Motor neuron (in vitro differentiated cells): ENCODE measurements at regions not wholly inside any gene's neighbourhood (a gene's known extent, or its start where the extent isn't known, plus 50 kb on each side); places are given as distances from the start of the nearest gene placed in this dataset.
"Not testable (repeated sequence)": the region's sequence is repeated elsewhere in the genome, so short reads cannot be mapped to it uniquely, and the experiment has no call there.

Experiments used
- ATAC-seq, 8 experiments: fragments of 200-7000 bp; cut with Tn5 transposase; replicated peaks in 6 of 8; 2 replicates each; pipeline ENCODE4 v1.8.0; 2021; ENCODE audit warnings: mild to moderate bottlenecking in 8 of 8, moderate library complexity in 8 of 8
- H3K27ac ChIP-seq, 2 donors: fragments of 250-450 bp; sonication (Bioruptor Pico); 2 replicates each; pipeline ENCODE4 v1.9.0; 2021; ENCODE audit warnings: antibody characterized with exemption in 2 of 2, mild to moderate bottlenecking in 2 of 2, moderate library complexity in 1 of 2
- H3K4me1 ChIP-seq, 2 donors: fragments of 250-450 bp; sonication (Bioruptor Pico); replicated peaks in 1 of 2; 2 replicates each; pipeline ENCODE4 v1.6.1; 2021; ENCODE audit warnings: antibody characterized with exemption in 2 of 2, mild to moderate bottlenecking in 2 of 2, moderate library complexity in 1 of 2
- H3K4me3 ChIP-seq, 5 donors: fragments of 250-450 bp; sonication (Bioruptor Pico); 2 replicates each; pipeline ENCODE4 v1.9.0; 2021; ENCODE audit warnings: antibody characterized with exemption in 5 of 5, mild to moderate bottlenecking in 5 of 5, moderate library complexity in 4 of 5
- WGBS, 10 experiments: fragments of 450-650 bp; shearing (Covaris generic); methylation state at CpG; one replicate each; pipeline ENCODE4 v1.0.0; 2022; 5-methylcytosine and 5-hydroxymethylcytosine counted together
- in situ Hi-C, 9 experiments: fragments of 400-800 bp; cut with MboI; loops; one replicate each; pipeline ENCODE4 v1.15.0; 2021; ENCODE audit warnings: low sequenced_read_pairs in 9 of 9, low pct_unique_long_range_greater_than_20kb in 2 of 9; ENCODE audit not compliant: unreplicated experiment in 9 of 9

DNA sequence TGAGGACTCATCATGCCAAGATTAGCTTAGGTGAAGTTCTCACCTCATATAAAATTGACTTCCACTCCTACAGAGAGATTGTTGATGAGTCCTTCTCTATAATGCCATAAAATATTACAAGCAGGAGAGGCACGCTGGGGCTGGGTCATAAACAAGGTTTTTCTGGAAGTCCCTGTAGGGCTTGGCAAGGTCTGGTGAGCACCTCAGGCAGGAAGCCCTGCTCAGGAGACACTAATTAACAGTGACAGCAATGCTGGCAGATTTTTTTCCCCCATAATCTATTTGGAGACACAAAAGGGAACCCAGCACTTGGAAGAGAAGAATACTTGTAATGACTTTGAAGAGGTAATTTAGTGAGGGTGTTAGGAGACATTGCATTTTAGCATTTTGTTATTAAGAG is 118.7 kb downstream of the DIRAS2 start:
- ATAC-seq: peak in 1 of 8 experiments; percentile 32
- in situ Hi-C loops: no loop called here
- Histone ChIP-seq H3K27ac (no peak overlapping the region), H3K4me1 (peaks cover 0 to 2% of the 10 kb centered on the region in 2 donors), H3K4me3 (no peak overlapping the region)
- WGBS, 10 experiments: 0 to 100% (median 30%) methylated on average over 1 of the region's 1 CpG; no CpG with 5 or more reads in 2 of the 10 experiments

DNA sequence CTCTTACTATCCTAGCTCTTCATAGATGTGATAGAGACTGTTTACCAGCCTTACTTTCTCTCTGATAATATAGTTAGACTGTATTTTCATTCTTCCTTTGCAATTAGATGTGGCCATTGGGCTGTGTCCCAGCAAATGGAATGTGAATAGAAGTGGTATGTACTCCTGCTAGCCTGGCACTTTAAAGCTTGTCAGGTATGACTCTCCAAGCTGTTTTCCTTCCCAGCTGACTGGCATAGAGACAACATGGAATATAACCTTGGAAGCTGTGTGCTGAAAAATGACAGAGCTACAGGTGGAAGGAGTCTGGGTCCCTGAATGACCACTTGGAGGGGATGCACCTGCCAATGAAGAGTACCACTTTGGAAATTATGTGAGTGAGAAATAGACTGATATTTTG is 116.2 kb downstream of the DIRAS2 start:
- ATAC-seq: no peak
- Histone ChIP-seq H3K4me3 (no peak overlapping the region), H3K4me1 (peaks cover 0 to 2% of the 10 kb centered on the region in 2 donors), H3K27ac (no peak overlapping the region)
- in situ Hi-C loops: no loop called here

- 0 to 84% (median 61%) methylated on average over 1 to 4 of the region's 4 CpGs; no CpG with 5 or more reads in 1 of the 10 experiments for whole genome bisulfite sequencing, 10 experiments
- peaks cover 0 to 10% of the 10 kb centered on the region in 2 donors for H3K4me1 ChIP-seq
- peak in 2 of 8 experiments; percentile 57 to 58 for ATAC-seq
- H3K27ac ChIP-seq, H3K4me3 ChIP-seq, in situ Hi-C loops: not testable (repeated sequence)
These were observed 106.5 kb downstream of the DIRAS2 start for GRCh38 chr9:90536094-90536493.

DNA sequence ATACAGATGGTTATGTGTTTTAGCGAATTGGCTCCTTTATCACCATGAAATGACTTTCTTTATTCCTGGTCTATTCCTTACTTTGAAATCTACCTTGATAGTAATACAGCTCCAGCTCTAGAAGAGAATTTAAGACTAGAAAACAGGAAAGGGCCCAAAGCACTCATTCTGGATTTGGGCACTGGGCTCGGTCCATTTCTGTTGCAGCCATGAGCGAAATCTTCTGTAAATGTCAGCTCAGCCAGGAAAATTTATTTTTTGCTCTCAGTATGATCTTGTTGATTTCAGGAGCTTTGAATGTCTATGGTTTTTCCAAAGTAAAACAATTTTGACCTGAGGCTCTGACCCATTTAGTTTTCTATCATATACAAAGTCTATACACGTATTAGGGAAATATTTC is 104.1 kb downstream of the DIRAS2 start:
- 4 to 89% (median 77%) methylated on average over 2 to 4 of the region's 4 CpGs; no CpG with 5 or more reads in 1 of the 10 experiments for WGBS, 10 experiments
- no peak for ATAC-seq
- Histone ChIP-seq H3K4me1 (peaks cover 0 to 10% of the 10 kb centered on the region in 2 donors), H3K4me3 (no peak overlapping the region), H3K27ac (no peak overlapping the region)
- in situ Hi-C loops: no loop called here

GRCh38 chr9:90539286-90539685 is 103.3 kb downstream of the DIRAS2 start:
- Histone ChIP-seq H3K27ac (no peak overlapping the region), H3K4me3 (no peak overlapping the region)

GRCh38 chr9:90540734-90541133 is 101.9 kb downstream of the DIRAS2 start:
- 0 to 92% (median 48%) methylated on average over 1 of the region's 1 CpG; no CpG with 5 or more reads in 2 of the 10 experiments for WGBS, 10 experiments
- H3K27ac ChIP-seq: no peak overlapping the region
- no peak for ATAC-seq
- no peak overlapping the region for H3K4me3 ChIP-seq
- in situ Hi-C loops: no loop called here
- peaks cover 9 to 27% of the 10 kb centered on the region in 2 donors for H3K4me1 ChIP-seq

More at GRCh38 chr9:90539286-90539685, 103.3 kb downstream of the DIRAS2 start:
- in situ Hi-C loops: no loop called here
- peaks cover 0 to 13% of the 10 kb centered on the region in 2 donors for H3K4me1 ChIP-seq
- ATAC-seq: no peak

DNA sequence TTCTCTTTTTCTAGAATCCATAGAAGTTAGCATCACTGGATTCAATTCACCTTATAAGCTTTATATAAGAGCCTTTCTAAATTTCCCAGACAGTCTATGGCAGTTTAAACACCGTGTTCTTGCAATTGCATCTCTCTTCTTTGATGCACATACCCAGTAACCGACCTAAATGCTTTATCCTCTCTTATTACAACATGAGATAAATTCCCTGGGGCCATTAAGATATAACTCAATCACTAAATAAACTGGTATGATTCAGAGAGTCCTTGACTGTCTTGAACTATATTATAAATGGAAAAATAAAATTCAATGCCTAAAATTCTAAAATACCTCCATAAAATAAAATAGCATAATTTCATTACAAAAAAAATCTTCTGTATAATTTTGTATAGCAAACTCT is 98.1 kb downstream of the DIRAS2 start:
- WGBS, 10 experiments: 0 to 100% (median 80%) methylated on average over 1 to 2 of the region's 2 CpGs; no CpG with 5 or more reads in 1 of the 10 experiments
- H3K27ac ChIP-seq: no peak overlapping the region
- ATAC-seq: no peak
- peaks cover 13 to 30% of the 10 kb centered on the region in 2 donors for H3K4me1 ChIP-seq
- in situ Hi-C loops: no loop called here
- H3K4me3 ChIP-seq: no peak overlapping the region

DNA sequence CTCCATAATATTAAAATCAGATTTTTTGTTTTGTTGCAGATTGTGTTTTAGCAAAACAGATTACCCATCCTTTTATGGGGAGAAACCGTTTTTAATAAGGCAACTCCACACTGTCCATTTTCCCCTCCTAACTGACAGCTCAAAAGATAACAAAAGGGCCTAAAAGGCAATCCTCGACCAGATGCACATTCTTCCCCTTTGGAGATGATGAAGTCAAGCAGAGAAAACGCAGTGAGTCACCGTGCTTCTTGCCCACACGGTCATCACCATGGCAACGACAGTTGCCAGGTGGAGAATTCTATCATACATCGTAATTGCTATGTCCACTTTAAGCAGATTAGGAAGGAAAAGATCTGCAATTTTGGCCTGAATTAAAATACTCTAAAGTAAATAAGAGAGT is 96.4 kb downstream of the DIRAS2 start:
- ATAC-seq: peak in 7 of 8 experiments; percentile 45 to 99 (median 99)
- Histone ChIP-seq H3K4me1 (peaks cover 13 to 30% of the 10 kb centered on the region in 2 donors), H3K27ac (peak overlapping the region; percentile 62 to 81), H3K4me3 (no peak overlapping the region)
- WGBS, 10 experiments: 0 to 38% (median 0%) methylated on average over 1 to 7 of the region's 7 CpGs
- in situ Hi-C loops: no loop called here

- Histone ChIP-seq H3K27ac (no peak overlapping the region), H3K4me1 (peaks cover 13 to 30% of the 10 kb centered on the region in 2 donors), H3K4me3 (no peak overlapping the region)
- no peak for ATAC-seq
- WGBS, 10 experiments: 0 to 100% (median 60%) methylated on average over 1 to 2 of the region's 2 CpGs; no CpG with 5 or more reads in 1 of the 10 experiments
- in situ Hi-C loops: no loop called here
These were observed 94.7 kb downstream of the DIRAS2 start for GRCh38 chr9:90547896-90548295.

- 0 to 90% (median 0%) methylated on average over 1 of the region's 1 CpG; no CpG with 5 or more reads in 7 of the 10 experiments for WGBS, 10 experiments
- in situ Hi-C loops: no loop called here
- Histone ChIP-seq H3K4me1 (peaks cover 6 to 15% of the 10 kb centered on the region in 2 donors), H3K4me3 (no peak overlapping the region), H3K27ac (no peak overlapping the region)
- ATAC-seq: no peak
These were observed 90.3 kb downstream of the DIRAS2 start for GRCh38 chr9:90552317-90552716.

GRCh38 chr9:90555351-90556057 is 87.1 kb downstream of the DIRAS2 start:
- peaks cover 6 to 23% of the 10 kb centered on the region in 2 donors for H3K4me1 ChIP-seq
- no peak overlapping the region for H3K27ac ChIP-seq
- peak in 3 of 8 experiments; percentile 29 to 90 (median 40) for ATAC-seq
- WGBS, 10 experiments: 10 to 100% (median 75%) methylated on average over 1 to 7 of the region's 7 CpGs
- in situ Hi-C loops: no loop called here
- no peak overlapping the region for H3K4me3 ChIP-seq

GRCh38 chr9:90556897-90557675 is 85.5 kb downstream of the DIRAS2 start:
- ATAC-seq: peak in 5 of 8 experiments; percentile 15 to 80 (median 51)
- H3K4me3 ChIP-seq: no peak overlapping the region
- H3K4me1 ChIP-seq: peaks cover 8 to 31% of the 10 kb centered on the region in 2 donors
- in situ Hi-C loops: no loop called here
- H3K27ac ChIP-seq: no peak overlapping the region
- WGBS, 10 experiments: 8 to 94% (median 80%) methylated on average over 1 to 5 of the region's 5 CpGs
